ENCODE measurements at regions not wholly inside any gene's neighbourhood (a gene's known extent, or its start where the extent isn't known, plus 50 kb on each side); places are given as distances from the start of the nearest gene placed in this dataset.

DNA sequence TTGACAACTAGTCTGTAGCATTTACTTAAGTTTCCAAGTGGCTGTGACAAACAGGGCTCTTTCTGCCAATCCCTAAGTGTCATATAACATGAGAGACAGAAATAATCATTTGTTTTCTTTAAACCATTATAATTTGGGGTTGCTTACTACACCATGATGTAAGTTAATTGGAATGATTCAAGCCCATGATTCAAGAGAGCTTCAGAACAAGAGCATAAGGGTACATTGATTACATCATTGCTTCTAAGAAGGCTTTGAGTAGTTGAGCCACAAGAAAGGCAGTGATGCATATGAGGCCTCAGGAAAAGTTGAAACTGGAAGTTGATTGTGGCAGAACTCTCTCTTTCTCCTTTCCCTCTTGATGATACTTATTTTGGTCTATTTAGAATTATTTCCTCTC is 444.0 kb downstream of the CCER1 start:
- CTCF ChIA-PET: no interaction called here
- H4K20me1 ChIP-seq (replicated peaks; ENCODE audit: control insufficient read depth, extremely low read depth, insufficient read depth, low read length): no peaks in the 10 kb centered on the region
- H3K4me1 ChIP-seq (ENCODE audit: control insufficient read depth, extremely low read depth, insufficient read depth, low read length): peaks cover 19% of the 10 kb centered on the region
- intact Hi-C loops (cut with micrococcal nuclease) (loop anchor here (10.0 kb wide), 1 partner anchor 186 kb away; no protein-coding TSS in a partner anchor), dilution Hi-C loops (cut with MboI; ENCODE audit: extremely low pct_ligation_motif_present, low sequenced_read_pairs) (no loop called here)
- no peak overlapping the region for H3K4me2 ChIP-seq (ENCODE audit: insufficient read depth, low read length)
- H3K27me3 ChIP-seq (ENCODE audit: control insufficient read depth in 2 of 2, insufficient read depth in 2 of 2, low read length in 2 of 2): no peaks in the 10 kb centered on the region
- no peak overlapping the region for H2AFZ ChIP-seq (ENCODE audit: low read depth, low read length)
- no peak overlapping the region for H3K27ac ChIP-seq (ENCODE audit: insufficient read depth, low read depth, low read length)
- H3K36me3 ChIP-seq (ENCODE audit: control insufficient read depth in 2 of 2, extremely low read depth in 1 of 2, insufficient read depth in 2 of 2, low read length in 2 of 2): no peaks in the 10 kb centered on the region
- no TSS peak for BruUV-seq (replicated peaks)
- DNase-seq (ENCODE audit: low read depth, low spot score) (no peak), FAIRE-seq (no peak)
- no peak for TF ChIP-seq EZH2 (IDR thresholded peaks at IDR 0.05; ENCODE audit: borderline replicate concordance, low read depth, low read length, severe bottlenecking)
- no peak for TF ChIP-seq POLR2A (IDR thresholded peaks at IDR 0.05; ENCODE audit: low read depth, low read length)
- TF ChIP-seq POLR2AphosphoS5 (IDR thresholded peaks at IDR 0.05; ENCODE audit: insufficient read depth, low read depth, low read length): no peak
- no peak for TF ChIP-seq MYC (IDR thresholded peaks at IDR 0.05; ENCODE audit: low read depth, low read length)
- TF ChIP-seq JUN (IDR thresholded peaks at IDR 0.05; ENCODE audit: borderline replicate concordance, insufficient read depth, insufficient read length, low read depth): no peak
- TF ChIP-seq GATA2 (IDR thresholded peaks at IDR 0.05; ENCODE audit: insufficient read depth, insufficient read length, low read depth, low read length): no peak
- TF ChIP-seq, protein P1, sequence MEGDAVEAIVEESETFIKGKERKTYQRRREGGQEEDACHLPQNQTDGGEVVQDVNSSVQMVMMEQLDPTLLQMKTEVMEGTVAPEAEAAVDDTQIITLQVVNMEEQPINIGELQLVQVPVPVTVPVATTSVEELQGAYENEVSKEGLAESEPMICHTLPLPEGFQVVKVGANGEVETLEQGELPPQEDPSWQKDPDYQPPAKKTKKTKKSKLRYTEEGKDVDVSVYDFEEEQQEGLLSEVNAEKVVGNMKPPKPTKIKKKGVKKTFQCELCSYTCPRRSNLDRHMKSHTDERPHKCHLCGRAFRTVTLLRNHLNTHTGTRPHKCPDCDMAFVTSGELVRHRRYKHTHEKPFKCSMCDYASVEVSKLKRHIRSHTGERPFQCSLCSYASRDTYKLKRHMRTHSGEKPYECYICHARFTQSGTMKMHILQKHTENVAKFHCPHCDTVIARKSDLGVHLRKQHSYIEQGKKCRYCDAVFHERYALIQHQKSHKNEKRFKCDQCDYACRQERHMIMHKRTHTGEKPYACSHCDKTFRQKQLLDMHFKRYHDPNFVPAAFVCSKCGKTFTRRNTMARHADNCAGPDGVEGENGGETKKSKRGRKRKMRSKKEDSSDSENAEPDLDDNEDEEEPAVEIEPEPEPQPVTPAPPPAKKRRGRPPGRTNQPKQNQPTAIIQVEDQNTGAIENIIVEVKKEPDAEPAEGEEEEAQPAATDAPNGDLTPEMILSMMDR (IDR thresholded peaks at IDR 0.05; ENCODE audit: extremely low read depth in 1 of 2, insufficient read depth in 1 of 2, low read depth in 1 of 2, low read length in 2 of 2): no peak
- no peak for TF ChIP-seq MAX (IDR thresholded peaks at IDR 0.05; ENCODE audit: insufficient read depth, insufficient read length)
- TF ChIP-seq FOS (IDR thresholded peaks at IDR 0.05; ENCODE audit: borderline replicate concordance, insufficient read depth, low read length): no peak
- H3K9me3 ChIP-seq (replicated peaks; ENCODE audit: control insufficient read depth, insufficient read depth, low read length): no peaks in the 10 kb centered on the region
- peaks cover 2% of the 10 kb centered on the region for H3K9me1 ChIP-seq (replicated peaks; ENCODE audit: control insufficient read depth, extremely low read depth, insufficient read depth, low read length)
- no peaks in the 10 kb centered on the region for H3K79me2 ChIP-seq (ENCODE audit: control insufficient read depth, insufficient read depth, low read length)
- POLR2A ChIA-PET: no interaction called here
- no peak overlapping the region for H3K4me3 ChIP-seq (replicated peaks in 1 of 3; ENCODE audit: insufficient read depth in 1 of 3, low read depth in 1 of 3, low read length in 3 of 3)
- H3K9ac ChIP-seq (replicated peaks; ENCODE audit: extremely low read depth, insufficient read depth, low read length): no peak overlapping the region
